Natural killer cell (primary cell): ENCODE measurements at regions not wholly inside any gene's neighbourhood (a gene's known extent, or its start where the extent isn't known, plus 50 kb on each side); places are given as distances from the start of the nearest gene placed in this dataset.

Experiments
- ATAC-seq, 3 donors: fragments of 150-1000 bp in 2 of 3; fragments of 200-7000 bp in 1 of 3; cut with Tn5 transposase; 1 replicate in 1 of 3; 2 replicates in 2 of 3; pipeline ENCODE4 v1.10.0; 2021; ENCODE audit warnings: mild to moderate bottlenecking in 2 of 3, moderate library complexity in 2 of 3
- DNase-seq, 2 donors: peaks; one replicate each; pipeline versions ENCODE4 v3.0.0 to v3.0.0-alpha.2; 2013 to 2021; ENCODE audit warnings: mixed read lengths in 1 of 2
- H3K27ac ChIP-seq: one replicate; pipeline ENCODE4 v1.5.1; 2013; ENCODE audit warnings: mild to moderate bottlenecking, low read length
- H3K27me3 ChIP-seq: one replicate; pipeline ENCODE4 v1.6.1; 2013; ENCODE audit warnings: low read length; ENCODE audit not compliant: control insufficient read depth, insufficient read depth
- H3K36me3 ChIP-seq: one replicate; pipeline ENCODE4 v1.6.1; 2013; ENCODE audit warnings: low read length; ENCODE audit not compliant: control insufficient read depth, insufficient read depth
- H3K4me1 ChIP-seq: one replicate; pipeline ENCODE4 v1.6.1; 2013; ENCODE audit warnings: low read length; ENCODE audit not compliant: control insufficient read depth, insufficient read depth
- H3K4me3 ChIP-seq: one replicate; pipeline ENCODE4 v1.5.1; 2013; ENCODE audit warnings: low read length
- H3K9me3 ChIP-seq: one replicate; pipeline ENCODE4 v1.6.1; 2013; ENCODE audit warnings: low read length; ENCODE audit not compliant: control insufficient read depth, insufficient read depth
- H3K27ac Mint-ChIP-seq, 2 donors: one replicate each; pipeline ENCODE4 v1.8.0; 2022; ENCODE audit warnings: mild to moderate bottlenecking in 2 of 2, mixed read lengths in 2 of 2, moderate library complexity in 1 of 2
- H3K27me3 Mint-ChIP-seq, 2 donors: one replicate each; pipeline ENCODE4 v1.8.0; 2022; ENCODE audit warnings: low read depth in 2 of 2, mixed read lengths in 2 of 2
- H3K36me3 Mint-ChIP-seq: one replicate; pipeline ENCODE4 v1.8.0; 2022; ENCODE audit warnings: mixed read lengths
- H3K4me1 Mint-ChIP-seq, 2 donors: one replicate each; pipeline ENCODE4 v1.8.0; 2022; ENCODE audit warnings: mixed read lengths in 2 of 2
- H3K4me3 Mint-ChIP-seq: one replicate; pipeline ENCODE4 v1.8.0; 2022; ENCODE audit warnings: mild to moderate bottlenecking, moderate library complexity, mixed read lengths
- H3K9me3 Mint-ChIP-seq, 2 donors: one replicate each; pipeline ENCODE4 v1.8.0; 2022; ENCODE audit warnings: mixed read lengths in 2 of 2
- WGBS: methylation state at CpG from one replicate; pipeline ENCODE4 v1.1.7; 2013; ENCODE audit warnings: missing lambda C conversion rate; ENCODE audit not compliant: insufficient coverage; 5-methylcytosine and 5-hydroxymethylcytosine counted together
- intact Hi-C: fragments of 100-400 bp; cut with micrococcal nuclease; formaldehyde crosslinking; loops from one replicate; pipeline ENCODE4 v1.14.2; 2022
- TF ChIP-seq, protein P1 (sequence below): fragments of 200-600 bp; IDR thresholded peaks from one replicate; pipeline ENCODE4 v1.8.0; 2022; ENCODE audit warnings: antibody characterized with exemption

DNA sequence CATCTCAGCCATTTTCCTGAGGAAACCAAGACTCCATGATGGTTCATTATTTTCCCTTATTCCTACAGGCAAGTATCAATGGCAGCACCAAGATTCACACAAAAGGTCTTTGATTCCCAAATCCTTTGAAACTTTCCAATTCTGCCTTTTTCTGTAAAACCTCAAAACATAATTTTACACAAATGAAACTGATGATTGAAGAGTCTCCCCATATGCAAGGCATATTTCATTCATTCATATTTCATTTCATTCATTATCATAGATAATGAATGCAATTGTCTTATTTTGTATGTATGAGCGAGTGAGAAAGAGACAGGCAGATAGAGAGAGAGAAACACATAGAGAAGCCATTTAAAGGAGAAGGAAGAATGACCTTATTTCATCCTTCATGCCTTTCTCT lies 172.8 kb downstream of the BTG1 start:
- H3K4me1 Mint-ChIP-seq, result peaks cover 6 to 7% of the 10 kb centered on the region in 2 donors
- intact Hi-C loops, result no loop called here

DNA sequence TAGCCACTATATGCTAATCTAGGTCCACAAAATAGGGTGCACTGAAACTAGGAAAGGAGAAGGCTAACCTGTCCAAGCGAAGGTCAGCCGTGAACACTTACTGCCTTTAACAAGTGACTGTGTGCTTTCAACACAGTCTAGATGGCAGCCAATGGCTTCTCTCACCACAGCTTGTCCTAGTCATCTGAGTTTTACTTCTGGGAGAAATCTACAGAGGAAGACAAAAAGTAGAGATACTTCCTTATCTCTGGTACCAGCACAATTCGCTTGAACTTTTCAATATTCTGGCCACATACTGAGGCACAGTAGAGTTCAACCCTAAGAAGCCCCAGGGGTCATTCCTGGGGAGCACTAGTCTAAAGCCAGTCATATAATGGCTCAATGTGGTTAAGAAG lies 176.9 kb downstream of the BTG1 start:
- Histone ChIP-seq H3K4me3 (no peak overlapping the region), H3K27me3 (no peaks in the 10 kb centered on the region), H3K27ac (no peak overlapping the region), H3K4me1 (no peaks in the 10 kb centered on the region), H3K36me3 (no peaks in the 10 kb centered on the region), H3K9me3 (no peaks in the 10 kb centered on the region)
- Mint-ChIP-seq H3K27me3 (peaks cover 6 to 12% of the 10 kb centered on the region in 2 donors), H3K27ac (no peak overlapping the region), H3K9me3 (no peaks in the 10 kb centered on the region), H3K4me1 (no peaks in the 10 kb centered on the region), H3K4me3 (no peak overlapping the region), H3K36me3 (peaks cover 11% of the 10 kb centered on the region)
- TF ChIP-seq, protein P1, sequence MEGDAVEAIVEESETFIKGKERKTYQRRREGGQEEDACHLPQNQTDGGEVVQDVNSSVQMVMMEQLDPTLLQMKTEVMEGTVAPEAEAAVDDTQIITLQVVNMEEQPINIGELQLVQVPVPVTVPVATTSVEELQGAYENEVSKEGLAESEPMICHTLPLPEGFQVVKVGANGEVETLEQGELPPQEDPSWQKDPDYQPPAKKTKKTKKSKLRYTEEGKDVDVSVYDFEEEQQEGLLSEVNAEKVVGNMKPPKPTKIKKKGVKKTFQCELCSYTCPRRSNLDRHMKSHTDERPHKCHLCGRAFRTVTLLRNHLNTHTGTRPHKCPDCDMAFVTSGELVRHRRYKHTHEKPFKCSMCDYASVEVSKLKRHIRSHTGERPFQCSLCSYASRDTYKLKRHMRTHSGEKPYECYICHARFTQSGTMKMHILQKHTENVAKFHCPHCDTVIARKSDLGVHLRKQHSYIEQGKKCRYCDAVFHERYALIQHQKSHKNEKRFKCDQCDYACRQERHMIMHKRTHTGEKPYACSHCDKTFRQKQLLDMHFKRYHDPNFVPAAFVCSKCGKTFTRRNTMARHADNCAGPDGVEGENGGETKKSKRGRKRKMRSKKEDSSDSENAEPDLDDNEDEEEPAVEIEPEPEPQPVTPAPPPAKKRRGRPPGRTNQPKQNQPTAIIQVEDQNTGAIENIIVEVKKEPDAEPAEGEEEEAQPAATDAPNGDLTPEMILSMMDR, result no peak
- no peak for ATAC-seq
- DNase-seq, result no peak
- WGBS, result 94% methylated on average over 3 of the region's 3 CpGs
- intact Hi-C loops, result no loop called here

More for the DNA sequence above, 172.8 kb downstream of the BTG1 start:
- Histone ChIP-seq H3K27ac (no peak overlapping the region), H3K4me1 (peaks cover 5% of the 10 kb centered on the region), H3K9me3 (peaks cover 2% of the 10 kb centered on the region), H3K27me3 (no peaks in the 10 kb centered on the region), H3K4me3 (no peak overlapping the region), H3K36me3 (no peaks in the 10 kb centered on the region)
- Mint-ChIP-seq H3K9me3 (no peaks in the 10 kb centered on the region), H3K27ac (no peak overlapping the region), H3K4me3 (no peak overlapping the region), H3K36me3 (peaks cover 11% of the 10 kb centered on the region), H3K27me3 (peaks cover 0 to 6% of the 10 kb centered on the region in 2 donors)
- WGBS, result no CpG with 5 or more reads among the region's 1 CpG
- ATAC-seq (no peak), DNase-seq (no peak)
- TF ChIP-seq, protein P1, result no peak

DNA sequence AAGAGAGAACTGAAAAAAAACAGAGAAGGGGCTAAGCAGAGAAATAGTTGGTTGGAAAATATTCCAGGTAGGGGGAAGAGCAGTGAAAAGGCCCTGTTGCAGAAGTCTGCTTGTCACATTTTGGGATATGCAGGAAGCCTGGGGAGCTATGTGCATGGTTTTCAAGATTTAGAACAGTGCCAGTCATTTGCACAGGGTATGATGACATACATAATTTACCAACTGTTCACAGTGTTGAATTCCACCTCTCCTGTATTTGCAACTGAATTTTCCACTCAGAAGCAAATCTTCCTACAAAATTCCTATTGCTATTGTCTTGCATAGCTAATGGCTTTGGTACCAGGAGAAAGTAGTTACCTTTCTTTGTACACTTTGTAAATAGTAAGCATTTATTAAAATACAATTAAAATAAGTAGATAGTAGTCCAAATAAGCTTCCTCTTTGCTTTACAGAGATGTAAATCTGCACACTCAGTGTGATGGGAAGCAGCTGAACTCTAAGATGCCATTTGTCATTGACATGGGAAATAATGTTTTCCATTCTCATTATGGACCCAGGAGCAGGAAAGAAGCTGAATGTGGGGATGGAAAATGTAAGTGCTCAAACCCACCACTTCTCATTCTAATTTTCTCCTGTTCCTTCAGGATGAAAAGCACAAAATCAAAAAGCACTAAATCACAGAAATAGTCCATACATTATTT lies 177.4 kb downstream of the BTG1 start:
- intact Hi-C loops, result no loop called here
- H3K27ac Mint-ChIP-seq, result no peak overlapping the region
- no peak overlapping the region for H3K4me3 Mint-ChIP-seq
- Histone ChIP-seq H3K4me1 (no peaks in the 10 kb centered on the region), H3K4me3 (no peak overlapping the region), H3K27me3 (no peaks in the 10 kb centered on the region), H3K36me3 (no peaks in the 10 kb centered on the region), H3K27ac (no peak overlapping the region), H3K9me3 (no peaks in the 10 kb centered on the region)
- ATAC-seq (no peak), DNase-seq (no peak)
- no peaks in the 10 kb centered on the region for H3K4me1 Mint-ChIP-seq
- TF ChIP-seq, protein P1, result no peak
- peaks cover 6 to 12% of the 10 kb centered on the region in 2 donors for H3K27me3 Mint-ChIP-seq
- no peaks in the 10 kb centered on the region for H3K9me3 Mint-ChIP-seq
- peaks cover 11% of the 10 kb centered on the region for H3K36me3 Mint-ChIP-seq

DNA sequence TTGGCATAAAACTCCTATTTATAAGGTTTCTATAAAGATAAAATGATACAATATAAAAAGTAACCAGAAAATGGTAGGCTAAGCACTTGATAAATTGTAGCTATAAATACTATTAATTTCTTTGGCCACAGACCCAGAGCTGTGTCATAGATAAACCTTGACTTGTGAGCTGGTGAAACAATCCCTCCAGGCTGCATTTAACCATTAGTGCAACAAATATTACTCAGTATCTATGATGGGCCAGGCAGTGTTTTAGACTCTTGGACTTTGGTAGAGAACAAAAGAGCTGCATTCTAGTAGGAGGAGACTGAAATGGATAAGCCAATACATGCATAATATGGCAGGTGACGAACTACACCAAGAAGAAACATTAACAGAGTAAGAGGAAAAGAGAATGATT lies 178.1 kb downstream of the BTG1 start:
- DNase-seq (no peak), ATAC-seq (no peak)
- TF ChIP-seq, protein P1, result no peak
- Histone ChIP-seq H3K27ac (no peak overlapping the region), H3K9me3 (no peaks in the 10 kb centered on the region), H3K4me1 (no peaks in the 10 kb centered on the region), H3K36me3 (no peaks in the 10 kb centered on the region), H3K4me3 (no peak overlapping the region), H3K27me3 (no peaks in the 10 kb centered on the region)
- WGBS, result 100% methylated on average over 1 of the region's 1 CpG
- intact Hi-C loops, result no loop called here
- H3K27ac Mint-ChIP-seq, result no peak overlapping the region
- no peak overlapping the region for H3K4me3 Mint-ChIP-seq
- no peaks in the 10 kb centered on the region for H3K4me1 Mint-ChIP-seq
- no peaks in the 10 kb centered on the region for H3K9me3 Mint-ChIP-seq
- H3K27me3 Mint-ChIP-seq, result peaks cover 6 to 12% of the 10 kb centered on the region in 2 donors
- H3K36me3 Mint-ChIP-seq, result peaks cover 11% of the 10 kb centered on the region
